H1 (cell line): ENCODE measurements at regions not wholly inside any gene's neighbourhood (a gene's known extent, or its start where the extent isn't known, plus 50 kb on each side); places are given as distances from the start of the nearest gene placed in this dataset.

Source experiments
- CTCF ChIP-seq, 3 experiments: IDR thresholded peaks; 1 replicate in 2 of 3; 2 replicates in 1 of 3; pipeline versions ENCODE4 v1.5.1 to v1.6.1; 2011; ENCODE audit warnings: low read length in 3 of 3, mild to moderate bottlenecking in 3 of 3, inconsistent platforms in 2 of 3, low read depth in 1 of 3, moderate library complexity in 1 of 3; ENCODE audit not compliant: insufficient read depth in 1 of 3; ENCODE audit errors: control extremely low read depth in 1 of 3
- EZH2 ChIP-seq: fragments of 200-600 bp; sonication (generic); IDR thresholded peaks from 2 replicates; pipeline ENCODE4 v1.7.1; 2012; ENCODE audit warnings: low read depth, mild to moderate bottlenecking, moderate library complexity, low read length, inconsistent platforms; ENCODE audit not compliant: severe bottlenecking
- JUN ChIP-seq: IDR thresholded peaks from 2 replicates; pipeline ENCODE4 v1.6.1; 2011; ENCODE audit warnings: low read depth, mild to moderate bottlenecking, improper control_type of control experiment, low read length
- POLR2A ChIP-seq, 2 experiments: IDR thresholded peaks; 1 replicate in 1 of 2; 2 replicates in 1 of 2; pipeline ENCODE4 v1.6.1; 2011; ENCODE audit warnings: low read depth in 2 of 2, low read length in 2 of 2, mild to moderate bottlenecking in 2 of 2; ENCODE audit errors: control extremely low read depth in 1 of 2
- RXRA ChIP-seq: IDR thresholded peaks from 2 replicates; pipeline ENCODE4 v1.6.1; 2011; ENCODE audit warnings: low read depth, mild to moderate bottlenecking, low read length, moderate library complexity; ENCODE audit not compliant: insufficient read depth

DNA sequence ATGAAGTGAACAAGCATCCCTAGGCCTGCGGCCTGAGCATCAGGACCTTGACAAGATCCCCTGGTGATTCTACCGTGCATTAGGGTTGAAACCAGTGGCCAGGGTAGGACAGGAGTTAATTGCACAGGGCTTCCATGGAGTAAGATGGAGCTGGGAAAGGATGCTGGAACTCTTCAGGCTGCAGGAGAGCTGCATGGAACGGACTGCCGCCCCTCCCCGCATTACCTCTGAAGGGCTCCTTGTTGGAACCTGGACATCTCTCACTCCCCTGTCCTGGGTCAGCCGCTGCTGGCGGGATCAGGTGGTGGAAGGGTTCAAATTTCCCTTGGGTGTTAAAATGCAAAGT lies 156.6 kb upstream of the ID2 start:
- TF ChIP-seq POLR2A (IDR thresholded peaks at IDR 0.05; ENCODE audit: control extremely low read depth in 1 of 2, low read depth in 2 of 2, low read length in 2 of 2): no peak
- no peak for TF ChIP-seq EZH2
- TF ChIP-seq CTCF (IDR thresholded peaks at IDR 0.05; ENCODE audit: control extremely low read depth in 1 of 3, insufficient read depth in 1 of 3, low read depth in 1 of 3, low read length in 3 of 3): no peak
- no peak for TF ChIP-seq JUN
- TF ChIP-seq RXRA: no peak
